KMS-11 (cell line): ENCODE measurements at regions not wholly inside any gene's neighbourhood (a gene's known extent, or its start where the extent isn't known, plus 50 kb on each side); places are given as distances from the start of the nearest gene placed in this dataset.

Experiments used
- H2AFZ ChIP-seq: fragments of 200-600 bp; sonication (generic); 2 replicates; pipeline ENCODE4 v1.6.1; 2016; ENCODE audit warnings: antibody characterized with exemption, mixed run types, low read depth
- H3K27ac ChIP-seq: fragments of 200-600 bp; sonication (generic); 2 replicates; pipeline ENCODE4 v1.6.1; 2016; ENCODE audit warnings: mild to moderate bottlenecking, mixed run types
- H3K27me3 ChIP-seq: fragments of 200-600 bp; sonication (generic); 2 replicates; pipeline ENCODE4 v1.6.1; 2017; ENCODE audit warnings: mild to moderate bottlenecking, low read depth, mixed run types, moderate library complexity; ENCODE audit not compliant: insufficient read depth
- H3K36me3 ChIP-seq: fragments of 200-600 bp; sonication (generic); 2 replicates; pipeline ENCODE4 v1.6.1; 2017; ENCODE audit warnings: mild to moderate bottlenecking, mixed run types; ENCODE audit not compliant: insufficient read depth
- H3K4me1 ChIP-seq: fragments of 200-600 bp; sonication (generic); 2 replicates; pipeline ENCODE4 v1.6.1; 2016; ENCODE audit warnings: mild to moderate bottlenecking, low read depth, mixed run types; ENCODE audit not compliant: poor library complexity, severe bottlenecking
- H3K4me2 ChIP-seq: fragments of 200-600 bp; sonication (generic); 2 replicates; pipeline ENCODE4 v1.7.0; 2016; ENCODE audit warnings: mild to moderate bottlenecking, mixed run types
- H3K4me3 ChIP-seq: fragments of 200-600 bp; sonication (generic); IDR thresholded peaks from 2 replicates; pipeline ENCODE4 v1.6.1; 2017; ENCODE audit warnings: low read depth, low read length, mixed read lengths; ENCODE audit not compliant: insufficient read depth
- H3K79me2 ChIP-seq: fragments of 200-600 bp; sonication (generic); 2 replicates; pipeline ENCODE4 v1.6.1; 2016; ENCODE audit warnings: low read depth, mixed run types; ENCODE audit not compliant: insufficient read depth
- H3K9ac ChIP-seq: fragments of 200-600 bp; sonication (generic); 2 replicates; pipeline ENCODE4 v1.6.1; 2016; ENCODE audit warnings: mild to moderate bottlenecking, mixed run types
- H4K20me1 ChIP-seq: fragments of 200-600 bp; sonication (generic); 2 replicates; pipeline ENCODE4 v1.6.1; 2016; ENCODE audit warnings: mild to moderate bottlenecking, mixed run types; ENCODE audit not compliant: insufficient read depth
- CTCF ChIP-seq: fragments of 200-600 bp; sonication (generic); conservative IDR thresholded peaks from 2 replicates; pipeline ENCODE4 v1.6.1; 2017; ENCODE audit warnings: low read depth, mild to moderate bottlenecking, antibody characterized with exemption, low read length, moderate library complexity, mixed read lengths

- no peak overlapping the region for H3K9ac ChIP-seq
- no peak for TF ChIP-seq CTCF
Observed at GRCh38 chr6:159565181-159565710, 127.8 kb downstream of the SOD2 start.

GRCh38 chr6:159564456-159564855 lies 128.6 kb downstream of the SOD2 start:
- no peaks in the 10 kb centered on the region for H3K36me3 ChIP-seq
- H3K27me3 ChIP-seq, result no peaks in the 10 kb centered on the region
- H3K4me1 ChIP-seq, result no peaks in the 10 kb centered on the region
- no peak overlapping the region for H3K9ac ChIP-seq
- no peak for TF ChIP-seq CTCF
- H3K27ac ChIP-seq, result no peak overlapping the region
- no peak overlapping the region for H2AFZ ChIP-seq
- H3K4me3 ChIP-seq, result no peak overlapping the region
- H3K4me2 ChIP-seq, result no peak overlapping the region
- no peaks in the 10 kb centered on the region for H4K20me1 ChIP-seq
- H3K79me2 ChIP-seq, result no peaks in the 10 kb centered on the region

More at GRCh38 chr6:159565181-159565710, 127.8 kb downstream of the SOD2 start:
- Histone ChIP-seq H2AFZ (no peak overlapping the region), H3K36me3 (no peaks in the 10 kb centered on the region), H3K79me2 (no peaks in the 10 kb centered on the region), H3K4me3 (no peak overlapping the region), H3K4me1 (no peaks in the 10 kb centered on the region), H3K4me2 (no peak overlapping the region), H4K20me1 (no peaks in the 10 kb centered on the region), H3K27me3 (no peaks in the 10 kb centered on the region), H3K27ac (no peak overlapping the region)

DNA sequence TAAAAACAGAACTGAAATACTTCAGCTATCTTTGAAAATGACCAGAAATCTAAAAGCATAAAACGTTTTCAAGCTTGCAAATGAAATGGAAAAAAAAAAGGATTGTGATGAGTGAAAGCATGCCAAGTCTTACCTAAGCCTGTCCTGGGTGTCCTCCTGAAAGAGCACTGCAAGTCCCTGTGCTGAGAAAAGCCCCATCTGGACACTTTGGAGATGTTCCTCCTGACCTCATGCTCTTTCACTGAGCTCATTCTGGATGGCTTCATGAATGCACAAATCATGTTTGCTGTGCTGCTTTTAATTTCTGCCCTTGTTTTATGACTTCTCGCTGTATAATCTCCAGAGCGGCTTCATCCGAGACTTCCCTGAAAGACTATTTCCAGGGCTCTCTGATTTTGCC lies 136.0 kb downstream of the SOD2 start:
- H3K4me3 ChIP-seq, result no peak overlapping the region
- H3K27me3 ChIP-seq, result no peaks in the 10 kb centered on the region
- no peak overlapping the region for H2AFZ ChIP-seq
- no peak overlapping the region for H3K27ac ChIP-seq
- no peaks in the 10 kb centered on the region for H3K4me1 ChIP-seq
- no peak overlapping the region for H3K9ac ChIP-seq
- no peak overlapping the region for H3K4me2 ChIP-seq
- H3K79me2 ChIP-seq, result no peaks in the 10 kb centered on the region
- TF ChIP-seq CTCF, result no peak
- no peaks in the 10 kb centered on the region for H3K36me3 ChIP-seq
- H4K20me1 ChIP-seq, result no peaks in the 10 kb centered on the region

GRCh38 chr6:159555082-159555875 lies 137.8 kb downstream of the SOD2 start:
- no peak for TF ChIP-seq CTCF
- Histone ChIP-seq H3K9ac (no peak overlapping the region), H3K4me1 (no peaks in the 10 kb centered on the region), H4K20me1 (no peaks in the 10 kb centered on the region), H3K27me3 (no peaks in the 10 kb centered on the region), H2AFZ (no peak overlapping the region), H3K4me2 (no peak overlapping the region), H3K79me2 (no peaks in the 10 kb centered on the region), H3K36me3 (no peaks in the 10 kb centered on the region), H3K4me3 (no peak overlapping the region), H3K27ac (no peak overlapping the region)
